ENCODE measurements at regions not wholly inside any gene's neighbourhood (a gene's known extent, or its start where the extent isn't known, plus 50 kb on each side); places are given as distances from the start of the nearest gene placed in this dataset.

DNA sequence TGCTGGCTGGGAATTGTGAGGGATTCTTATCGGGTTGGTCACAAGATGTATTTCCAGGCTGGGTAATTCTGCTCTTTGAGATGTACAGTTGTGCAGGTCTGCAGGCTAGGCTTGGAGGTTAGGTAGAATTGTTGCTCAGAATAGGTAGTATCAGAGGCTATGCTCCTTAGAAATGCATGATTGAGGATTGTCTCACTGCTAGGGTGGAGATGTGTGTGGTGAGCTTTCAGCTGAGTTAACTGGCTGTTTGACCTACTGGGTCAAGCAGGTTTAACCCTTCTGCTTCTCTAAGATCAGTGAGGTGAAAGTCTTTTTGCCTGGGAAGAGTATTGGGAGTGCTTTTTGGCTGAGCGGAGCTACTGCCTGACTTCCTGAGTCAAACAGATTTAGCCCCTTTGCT is 701.1 kb downstream of the UTRN start:
- Histone ChIP-seq H3K36me3 (ENCODE audit: insufficient read depth) (no peaks in the 10 kb centered on the region), H3K27ac (no peak overlapping the region), H3K27me3 (ENCODE audit: insufficient read depth, low read depth) (no peaks in the 10 kb centered on the region), H3K79me2 (ENCODE audit: insufficient read depth, low read depth) (no peaks in the 10 kb centered on the region), H3K4me2 (no peak overlapping the region), H2AFZ (ENCODE audit: low read depth) (no peak overlapping the region), H3K4me1 (ENCODE audit: low read depth, poor library complexity, severe bottlenecking) (no peaks in the 10 kb centered on the region), H4K20me1 (ENCODE audit: insufficient read depth) (no peaks in the 10 kb centered on the region), H3K4me3 (IDR thresholded peaks at IDR 0.05; ENCODE audit: insufficient read depth, low read depth, low read length) (no peak overlapping the region), H3K9ac (no peak overlapping the region)
- TF ChIP-seq, protein P1, sequence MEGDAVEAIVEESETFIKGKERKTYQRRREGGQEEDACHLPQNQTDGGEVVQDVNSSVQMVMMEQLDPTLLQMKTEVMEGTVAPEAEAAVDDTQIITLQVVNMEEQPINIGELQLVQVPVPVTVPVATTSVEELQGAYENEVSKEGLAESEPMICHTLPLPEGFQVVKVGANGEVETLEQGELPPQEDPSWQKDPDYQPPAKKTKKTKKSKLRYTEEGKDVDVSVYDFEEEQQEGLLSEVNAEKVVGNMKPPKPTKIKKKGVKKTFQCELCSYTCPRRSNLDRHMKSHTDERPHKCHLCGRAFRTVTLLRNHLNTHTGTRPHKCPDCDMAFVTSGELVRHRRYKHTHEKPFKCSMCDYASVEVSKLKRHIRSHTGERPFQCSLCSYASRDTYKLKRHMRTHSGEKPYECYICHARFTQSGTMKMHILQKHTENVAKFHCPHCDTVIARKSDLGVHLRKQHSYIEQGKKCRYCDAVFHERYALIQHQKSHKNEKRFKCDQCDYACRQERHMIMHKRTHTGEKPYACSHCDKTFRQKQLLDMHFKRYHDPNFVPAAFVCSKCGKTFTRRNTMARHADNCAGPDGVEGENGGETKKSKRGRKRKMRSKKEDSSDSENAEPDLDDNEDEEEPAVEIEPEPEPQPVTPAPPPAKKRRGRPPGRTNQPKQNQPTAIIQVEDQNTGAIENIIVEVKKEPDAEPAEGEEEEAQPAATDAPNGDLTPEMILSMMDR (conservative IDR thresholded peaks at IDR 0.05; ENCODE audit: low read depth, low read length): no peak

DNA sequence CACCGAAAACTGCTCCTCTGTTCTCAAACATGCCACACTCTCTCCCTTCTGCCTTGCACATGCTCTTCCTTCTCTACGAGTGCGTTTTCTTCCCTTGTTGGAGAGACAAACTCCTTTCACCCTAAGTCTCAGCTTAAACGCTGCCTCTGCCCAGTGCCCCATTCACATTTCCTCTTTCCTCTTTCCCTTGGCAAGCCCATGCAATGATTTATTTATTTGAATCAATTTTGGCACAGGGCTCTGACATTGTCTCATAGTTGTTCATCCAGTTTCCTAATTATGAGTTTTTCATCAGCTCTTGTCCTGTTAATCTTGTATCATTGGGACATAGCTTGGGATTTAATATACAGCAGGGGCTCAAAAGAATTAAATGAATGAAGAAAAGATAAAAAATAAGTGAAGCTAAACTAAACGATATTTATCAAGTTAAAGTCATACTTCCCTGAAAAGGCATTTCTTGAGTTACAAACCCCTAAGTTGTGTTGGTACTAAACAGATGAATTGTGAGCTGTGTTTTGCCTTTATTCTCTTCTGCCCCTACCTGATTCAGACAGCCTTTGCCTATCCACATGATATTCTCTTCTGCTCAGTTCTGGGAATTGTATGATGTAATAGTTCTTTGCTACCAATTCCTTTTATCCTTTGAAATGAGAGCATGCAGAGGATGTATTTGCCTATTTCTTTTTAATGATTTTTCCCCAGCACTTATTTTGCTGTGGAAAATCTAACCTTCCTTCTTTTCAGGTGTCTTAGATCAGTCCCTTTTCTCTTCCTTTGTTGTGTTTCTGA is 704.4 kb downstream of the UTRN start:
- no peak overlapping the region for H3K4me2 ChIP-seq
- no peak overlapping the region for H2AFZ ChIP-seq (ENCODE audit: low read depth)
- TF ChIP-seq, protein P1 (conservative IDR thresholded peaks at IDR 0.05; ENCODE audit: low read depth, low read length): no peak
- H3K4me3 ChIP-seq (IDR thresholded peaks at IDR 0.05; ENCODE audit: insufficient read depth, low read depth, low read length): no peak overlapping the region
- no peaks in the 10 kb centered on the region for H3K79me2 ChIP-seq (ENCODE audit: insufficient read depth, low read depth)
- H3K36me3 ChIP-seq (ENCODE audit: insufficient read depth): no peaks in the 10 kb centered on the region
- no peaks in the 10 kb centered on the region for H3K4me1 ChIP-seq (ENCODE audit: low read depth, poor library complexity, severe bottlenecking)
- H4K20me1 ChIP-seq (ENCODE audit: insufficient read depth): no peaks in the 10 kb centered on the region
- no peak overlapping the region for H3K9ac ChIP-seq
- H3K27me3 ChIP-seq (ENCODE audit: insufficient read depth, low read depth): no peaks in the 10 kb centered on the region
- H3K27ac ChIP-seq: no peak overlapping the region

DNA sequence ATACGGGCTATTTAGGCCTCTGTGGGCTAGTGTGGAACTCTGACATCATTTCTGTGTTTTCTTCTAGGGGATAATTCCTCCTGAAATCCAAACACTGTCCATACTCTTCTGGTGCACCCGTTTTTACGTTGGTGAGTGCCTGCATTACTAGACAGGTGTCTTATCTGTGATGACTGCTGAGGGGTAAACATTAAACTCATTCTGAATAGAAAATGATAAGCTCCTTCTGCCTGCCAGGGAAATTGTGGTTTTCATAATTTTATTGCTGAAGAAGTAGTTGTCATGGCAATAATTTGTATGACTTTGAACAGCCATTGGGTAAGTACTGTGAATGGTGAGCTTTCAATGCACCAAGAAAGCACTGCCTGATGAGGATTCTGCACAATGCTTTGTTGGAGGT is 705.6 kb downstream of the UTRN start:
- Histone ChIP-seq H2AFZ (ENCODE audit: low read depth) (no peak overlapping the region), H3K4me3 (IDR thresholded peaks at IDR 0.05; ENCODE audit: insufficient read depth, low read depth, low read length) (no peak overlapping the region), H3K9ac (no peak overlapping the region), H3K36me3 (ENCODE audit: insufficient read depth) (no peaks in the 10 kb centered on the region), H3K4me2 (no peak overlapping the region), H3K27ac (no peak overlapping the region), H3K27me3 (ENCODE audit: insufficient read depth, low read depth) (no peaks in the 10 kb centered on the region), H4K20me1 (ENCODE audit: insufficient read depth) (no peaks in the 10 kb centered on the region), H3K79me2 (ENCODE audit: insufficient read depth, low read depth) (no peaks in the 10 kb centered on the region), H3K4me1 (ENCODE audit: low read depth, poor library complexity, severe bottlenecking) (no peaks in the 10 kb centered on the region)
- TF ChIP-seq, protein P1 (conservative IDR thresholded peaks at IDR 0.05; ENCODE audit: low read depth, low read length): no peak

DNA sequence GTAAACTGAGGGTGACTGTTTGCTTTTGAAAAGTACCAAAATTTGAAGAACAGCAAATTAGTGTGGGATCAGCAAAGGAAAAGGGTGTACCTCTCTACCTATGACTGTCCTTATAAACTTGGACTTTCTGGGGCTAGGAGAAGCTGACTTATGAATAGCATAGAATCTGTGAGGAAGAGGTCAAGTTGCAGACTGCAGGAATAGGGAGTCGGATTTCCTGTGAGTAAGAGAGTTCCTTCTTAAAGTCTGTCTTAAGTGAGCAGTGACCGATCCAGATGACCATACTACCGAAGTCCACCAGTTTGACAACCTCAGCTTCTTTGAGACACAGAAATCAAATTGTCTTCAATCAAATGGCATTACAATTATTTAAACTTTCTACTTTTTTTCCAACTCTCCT is 708.7 kb downstream of the UTRN start:
- Histone ChIP-seq H3K27me3 (ENCODE audit: insufficient read depth, low read depth) (no peaks in the 10 kb centered on the region), H3K9ac (no peak overlapping the region), H3K4me1 (ENCODE audit: low read depth, poor library complexity, severe bottlenecking) (no peaks in the 10 kb centered on the region), H3K4me3 (IDR thresholded peaks at IDR 0.05; ENCODE audit: insufficient read depth, low read depth, low read length) (no peak overlapping the region), H3K79me2 (ENCODE audit: insufficient read depth, low read depth) (no peaks in the 10 kb centered on the region), H3K36me3 (ENCODE audit: insufficient read depth) (no peaks in the 10 kb centered on the region), H3K27ac (no peak overlapping the region), H3K4me2 (no peak overlapping the region), H2AFZ (ENCODE audit: low read depth) (no peak overlapping the region), H4K20me1 (ENCODE audit: insufficient read depth) (no peaks in the 10 kb centered on the region)
- TF ChIP-seq, protein P1 (conservative IDR thresholded peaks at IDR 0.05; ENCODE audit: low read depth, low read length): no peak

All from KMS-11 (cell line).